ENCODE measurements at regions not wholly inside any gene's neighbourhood (a gene's known extent, or its start where the extent isn't known, plus 50 kb on each side); places are given as distances from the start of the nearest gene placed in this dataset.

GRCh38 chr16:62963846-62964245 is 927.6 kb upstream of the CDH8 start:
- H3K4me3 ChIP-seq (ENCODE audit: low read depth, low read length) = no peak overlapping the region
- no peak for TF ChIP-seq CTCF (conservative IDR thresholded peaks at IDR 0.05; ENCODE audit: low read depth, low read length)
- DNase-seq (ENCODE audit: low read depth) = no peak

GRCh38 chr16:62955033-62955349 is 918.8 kb upstream of the CDH8 start:
- no peak overlapping the region for H3K4me3 ChIP-seq (ENCODE audit: low read depth, low read length)
- no peak for DNase-seq (ENCODE audit: low read depth)
- TF ChIP-seq CTCF (conservative IDR thresholded peaks at IDR 0.05; ENCODE audit: low read depth, low read length) = no peak

- no peak for TF ChIP-seq CTCF (conservative IDR thresholded peaks at IDR 0.05; ENCODE audit: low read depth, low read length)
- no peak overlapping the region for H3K4me3 ChIP-seq (ENCODE audit: low read depth, low read length)
- DNase-seq (ENCODE audit: low read depth) = no peak
Measured at GRCh38 chr16:62954144-62955032, 918.1 kb upstream of the CDH8 start.

GRCh38 chr16:62950351-62950750 is 914.1 kb upstream of the CDH8 start:
- no peak overlapping the region for H3K4me3 ChIP-seq (ENCODE audit: low read depth, low read length)
- DNase-seq (ENCODE audit: low read depth) = no peak

GRCh38 chr16:62940569-62940968 is 904.3 kb upstream of the CDH8 start:
- no peak overlapping the region for H3K4me3 ChIP-seq (ENCODE audit: low read depth, low read length)
- no peak for DNase-seq (ENCODE audit: low read depth)
- no peak for TF ChIP-seq CTCF (conservative IDR thresholded peaks at IDR 0.05; ENCODE audit: low read depth, low read length)

More at GRCh38 chr16:62950351-62950750, 914.1 kb upstream of the CDH8 start:
- TF ChIP-seq CTCF (conservative IDR thresholded peaks at IDR 0.05; ENCODE audit: low read depth, low read length) = no peak

GRCh38 chr16:62939687-62940086 is 903.4 kb upstream of the CDH8 start:
- no peak for TF ChIP-seq CTCF (conservative IDR thresholded peaks at IDR 0.05; ENCODE audit: low read depth, low read length)
- no peak for DNase-seq (ENCODE audit: low read depth)
- H3K4me3 ChIP-seq (ENCODE audit: low read depth, low read length) = no peak overlapping the region

- no peak for DNase-seq (ENCODE audit: low read depth)
- H3K4me3 ChIP-seq (ENCODE audit: low read depth, low read length) = no peak overlapping the region
- TF ChIP-seq CTCF (conservative IDR thresholded peaks at IDR 0.05; ENCODE audit: low read depth, low read length) = no peak
Measured at GRCh38 chr16:62933929-62934328, 897.7 kb upstream of the CDH8 start.
